Liver (tissue), 8 donors: ENCODE measurements at regions not wholly inside any gene's neighbourhood (a gene's known extent, or its start where the extent isn't known, plus 50 kb on each side); places are given as distances from the start of the nearest gene placed in this dataset.

Experiments
- DNase-seq: peaks from one replicate; pipeline ENCODE4 v3.0.0-alpha.2; 2017; ENCODE audit warnings: low spot score
- H3K27ac ChIP-seq, 2 donors: one replicate each; pipeline ENCODE4 v1.7.0; 2013; ENCODE audit warnings: inconsistent platforms in 2 of 2, low read length in 2 of 2, control low read depth in 1 of 2, low read depth in 1 of 2, mild to moderate bottlenecking in 1 of 2
- H3K27me3 ChIP-seq, 4 donors: one replicate each; pipeline versions ENCODE4 v1.6.1 to v1.7.0; 2013; ENCODE audit warnings: low read length in 3 of 4, inconsistent platforms in 1 of 4, mild to moderate bottlenecking in 1 of 4, moderate library complexity in 1 of 4; ENCODE audit not compliant: control insufficient read depth in 4 of 4, insufficient read depth in 4 of 4
- H3K36me3 ChIP-seq, 4 donors: one replicate each; pipeline versions ENCODE4 v1.6.1 to v1.7.0; 2013; ENCODE audit warnings: low read length in 3 of 4, mild to moderate bottlenecking in 3 of 4, low read depth in 1 of 4, moderate library complexity in 1 of 4; ENCODE audit not compliant: control insufficient read depth in 4 of 4, insufficient read depth in 3 of 4
- H3K4me1 ChIP-seq, 4 donors: one replicate each; pipeline versions ENCODE4 v1.6.1 to v1.7.0; 2013; ENCODE audit warnings: low read length in 3 of 4, mild to moderate bottlenecking in 3 of 4, moderate library complexity in 1 of 4; ENCODE audit not compliant: control insufficient read depth in 4 of 4, insufficient read depth in 4 of 4
- H3K4me3 ChIP-seq, 3 donors: one replicate each; pipeline versions ENCODE4 v1.6.1 to v1.7.0; 2013; ENCODE audit warnings: low read length in 3 of 3, control low read depth in 1 of 3, low read depth in 1 of 3, mild to moderate bottlenecking in 1 of 3
- H3K9ac ChIP-seq, 2 donors: one replicate each; pipeline ENCODE4 v1.7.0; 2013; ENCODE audit warnings: low read length in 2 of 2, mild to moderate bottlenecking in 2 of 2, moderate library complexity in 2 of 2, control low read depth in 1 of 2, low read depth in 1 of 2
- H3K9me3 ChIP-seq, 4 donors: one replicate each; pipeline versions ENCODE4 v1.6.1 to v1.7.0; 2013; ENCODE audit warnings: low read length in 3 of 4; ENCODE audit not compliant: control insufficient read depth in 4 of 4
- CTCF ChIP-seq: fragments of 150-350 bp; IDR thresholded peaks from 2 replicates; pipeline ENCODE4 v1.5.1; 2017; ENCODE audit warnings: improper control_type of control experiment, low read depth, low read length; ENCODE audit not compliant: missing input control
- EGR1 ChIP-seq, 2 donors: IDR thresholded peaks; 2 replicates each; pipeline ENCODE4 v1.6.1; 2016 to 2018; ENCODE audit warnings: antibody characterized with exemption in 2 of 2, low read depth in 2 of 2
- FOXA1 ChIP-seq: IDR thresholded peaks from 2 replicates; pipeline ENCODE4 v1.6.1; 2016; ENCODE audit warnings: antibody characterized with exemption
- FOXA2 ChIP-seq: IDR thresholded peaks from 2 replicates; pipeline ENCODE4 v1.6.1; 2016; ENCODE audit warnings: antibody characterized with exemption
- GABPA ChIP-seq, 2 donors: IDR thresholded peaks in 1 of 2; conservative IDR thresholded peaks in 1 of 2; 2 replicates each; pipeline ENCODE4 v1.6.1; 2016; ENCODE audit warnings: antibody characterized with exemption in 2 of 2, mild to moderate bottlenecking in 1 of 2, moderate library complexity in 1 of 2
- HNF4A ChIP-seq, 2 donors: conservative IDR thresholded peaks; 2 replicates each; pipeline ENCODE4 v1.6.1; 2016; ENCODE audit warnings: antibody characterized with exemption in 2 of 2, mild to moderate bottlenecking in 2 of 2
- HNF4G ChIP-seq: IDR thresholded peaks from 2 replicates; pipeline ENCODE4 v1.6.1; 2016; ENCODE audit warnings: antibody characterized with exemption
- JUND ChIP-seq, 2 donors: IDR thresholded peaks; 2 replicates each; pipeline ENCODE4 v1.6.1; 2016; ENCODE audit warnings: antibody characterized with exemption in 2 of 2
- NR2F2 ChIP-seq: IDR thresholded peaks from 2 replicates; pipeline ENCODE4 v1.6.1; 2016; ENCODE audit warnings: antibody characterized with exemption
- RAD21 ChIP-seq, 2 donors: IDR thresholded peaks; 2 replicates each; pipeline ENCODE4 v1.6.1; 2016; ENCODE audit warnings: antibody characterized with exemption in 2 of 2, mild to moderate bottlenecking in 2 of 2
- REST ChIP-seq: IDR thresholded peaks from 2 replicates; pipeline ENCODE4 v1.6.1; 2016; ENCODE audit warnings: antibody characterized with exemption, mild to moderate bottlenecking
- RXRA ChIP-seq, 2 donors: IDR thresholded peaks; 2 replicates each; pipeline ENCODE4 v1.6.1; 2017 to 2018; ENCODE audit warnings: antibody characterized with exemption in 2 of 2, mild to moderate bottlenecking in 1 of 2
- SP1 ChIP-seq: IDR thresholded peaks from 2 replicates; pipeline ENCODE4 v1.6.1; 2018; ENCODE audit warnings: antibody characterized with exemption, mild to moderate bottlenecking
- TAF1 ChIP-seq: conservative IDR thresholded peaks from 2 replicates; pipeline ENCODE4 v1.6.1; 2016; ENCODE audit warnings: antibody characterized with exemption, mild to moderate bottlenecking
- YY1 ChIP-seq: IDR thresholded peaks from 2 replicates; pipeline ENCODE4 v1.6.1; 2016; ENCODE audit warnings: antibody characterized with exemption, mild to moderate bottlenecking
- WGBS: extraction: QIAGEN DNeasy Blood & Tissue Kit; methylation state at CpG from one replicate; pipeline ENCODE4 v1.1.7; 2013; 5-methylcytosine and 5-hydroxymethylcytosine counted together
- TF ChIP-seq, protein P1 (sequence below): IDR thresholded peaks from 2 replicates; pipeline ENCODE4 v1.6.1; 2016; ENCODE audit warnings: antibody characterized with exemption
- TF ChIP-seq, protein P2 (sequence below): IDR thresholded peaks from 2 replicates; pipeline ENCODE4 v1.6.1; 2016; ENCODE audit warnings: antibody characterized with exemption
- TF ChIP-seq, protein P3 (sequence below): IDR thresholded peaks from 2 replicates; pipeline ENCODE4 v1.6.1; 2016; ENCODE audit warnings: antibody characterized with exemption
- donor health status: healthy.
- donor health status: healthy.
- donor health status: healthy.
- donor health status: healthy.
- donor health status: healthy.

DNA sequence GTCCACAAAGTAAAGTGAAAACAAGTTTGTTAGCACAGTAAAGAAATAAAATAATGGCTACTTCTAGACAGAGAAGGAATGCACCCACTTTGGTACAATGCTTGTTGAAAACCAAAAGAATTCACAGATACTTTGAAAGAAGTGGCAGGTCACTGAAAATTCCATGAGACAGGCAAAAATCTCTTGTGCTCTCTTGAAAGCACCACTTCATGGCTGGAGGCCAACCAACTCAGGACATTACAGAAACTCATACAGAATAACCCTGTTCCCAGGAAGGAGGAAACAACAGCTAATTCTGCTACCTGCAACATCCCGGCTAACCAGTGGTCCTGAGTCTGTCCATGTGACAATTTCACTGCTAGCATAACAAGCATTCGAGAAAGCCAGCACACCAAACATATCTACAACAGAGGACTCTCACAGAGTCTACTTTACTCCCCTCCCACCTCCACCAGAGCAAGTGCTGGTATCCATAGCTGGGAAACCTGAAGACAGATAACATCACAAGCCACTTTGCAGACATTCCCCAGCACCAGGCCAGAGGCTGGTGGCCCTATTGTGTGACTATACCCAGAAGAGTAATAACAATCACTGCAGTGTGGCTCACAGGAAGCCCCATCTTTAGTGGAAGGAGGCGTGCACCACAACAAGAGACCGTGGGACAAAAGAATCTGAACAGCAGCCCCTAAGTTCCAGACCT, 255.3 kb upstream of the SLITRK3 start:
- H3K4me1 ChIP-seq: no peaks in the 10 kb centered on the region
- no peaks in the 10 kb centered on the region for H3K27me3 ChIP-seq
- H3K36me3 ChIP-seq: no peaks in the 10 kb centered on the region
- H3K9me3 ChIP-seq: peaks cover 0 to 4% (median 0%) of the 10 kb centered on the region in 4 donors
- no peak for DNase-seq
- no peak for TF ChIP-seq RXRA (IDR thresholded peaks at IDR 0.05)
- no peak for TF ChIP-seq REST
- no peak for TF ChIP-seq SP1
- TF ChIP-seq FOXA1: no peak
- no peak for TF ChIP-seq RAD21 (IDR thresholded peaks at IDR 0.05)
- no peak for TF ChIP-seq FOXA2
- TF ChIP-seq, protein P1, sequence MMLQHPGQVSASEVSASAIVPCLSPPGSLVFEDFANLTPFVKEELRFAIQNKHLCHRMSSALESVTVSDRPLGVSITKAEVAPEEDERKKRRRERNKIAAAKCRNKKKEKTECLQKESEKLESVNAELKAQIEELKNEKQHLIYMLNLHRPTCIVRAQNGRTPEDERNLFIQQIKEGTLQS: no peak
- TF ChIP-seq, protein P2, sequence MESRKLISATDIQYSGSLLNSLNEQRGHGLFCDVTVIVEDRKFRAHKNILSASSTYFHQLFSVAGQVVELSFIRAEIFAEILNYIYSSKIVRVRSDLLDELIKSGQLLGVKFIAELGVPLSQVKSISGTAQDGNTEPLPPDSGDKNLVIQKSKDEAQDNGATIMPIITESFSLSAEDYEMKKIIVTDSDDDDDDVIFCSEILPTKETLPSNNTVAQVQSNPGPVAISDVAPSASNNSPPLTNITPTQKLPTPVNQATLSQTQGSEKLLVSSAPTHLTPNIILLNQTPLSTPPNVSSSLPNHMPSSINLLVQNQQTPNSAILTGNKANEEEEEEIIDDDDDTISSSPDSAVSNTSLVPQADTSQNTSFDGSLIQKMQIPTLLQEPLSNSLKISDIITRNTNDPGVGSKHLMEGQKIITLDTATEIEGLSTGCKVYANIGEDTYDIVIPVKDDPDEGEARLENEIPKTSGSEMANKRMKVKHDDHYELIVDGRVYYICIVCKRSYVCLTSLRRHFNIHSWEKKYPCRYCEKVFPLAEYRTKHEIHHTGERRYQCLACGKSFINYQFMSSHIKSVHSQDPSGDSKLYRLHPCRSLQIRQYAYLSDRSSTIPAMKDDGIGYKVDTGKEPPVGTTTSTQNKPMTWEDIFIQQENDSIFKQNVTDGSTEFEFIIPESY: no peak
- no peak for TF ChIP-seq HNF4A (conservative IDR thresholded peaks at IDR 0.05)
- no peak for TF ChIP-seq HNF4G
- TF ChIP-seq NR2F2: no peak
- TF ChIP-seq YY1: no peak
- TF ChIP-seq, protein P3, sequence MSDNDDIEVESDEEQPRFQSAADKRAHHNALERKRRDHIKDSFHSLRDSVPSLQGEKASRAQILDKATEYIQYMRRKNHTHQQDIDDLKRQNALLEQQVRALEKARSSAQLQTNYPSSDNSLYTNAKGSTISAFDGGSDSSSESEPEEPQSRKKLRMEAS: no peak
- no peak for TF ChIP-seq JUND (IDR thresholded peaks at IDR 0.05)
- no peak for TF ChIP-seq GABPA (IDR thresholded peaks at IDR 0.05 in 1 of 2, conservative IDR thresholded peaks at IDR 0.05 in 1 of 2)
- no peak for TF ChIP-seq EGR1 (IDR thresholded peaks at IDR 0.05; ENCODE audit: low read depth in 2 of 2)
- TF ChIP-seq CTCF: no peak
- TF ChIP-seq TAF1: no peak
- no peak overlapping the region for H3K27ac ChIP-seq
- 80% methylated on average over 4 of the region's 4 CpGs for WGBS
- H3K9ac ChIP-seq: no peak overlapping the region
- H3K4me3 ChIP-seq: no peak overlapping the region
